WTC11 (cell line): ENCODE measurements at regions not wholly inside any gene's neighbourhood (a gene's known extent, or its start where the extent isn't known, plus 50 kb on each side); places are given as distances from the start of the nearest gene placed in this dataset.

Experiments used
- ATAC-seq: fragments of 200-7000 bp; cut with Tn5 transposase; 2 replicates; pipeline ENCODE4 v1.10.0; 2021; ENCODE audit warnings: mild to moderate bottlenecking, moderate library complexity
- CTCF ChIA-PET: fragments of 300-600 bp; sonication (Branson Sonifier 250); formaldehyde crosslinking; loops from one replicate; lab custom pipeline; 2021; ENCODE audit warnings: antibody characterized with exemption; lab: Charles Lee
- POLR2A ChIA-PET: fragments of 350-600 bp; sonication (Branson Sonifier 250); formaldehyde crosslinking; loops from one replicate; lab custom pipeline; 2021; ENCODE audit warnings: antibody characterized with exemption; lab: Charles Lee
- DNase-seq: peaks from one replicate; pipeline ENCODE4 v3.0.0; 2021; ENCODE audit warnings: low spot score
- H3K27ac Mint-ChIP-seq: 2 replicates; pipeline ENCODE4 v1.8.0; 2021; ENCODE audit warnings: mixed read lengths
- H3K27me3 Mint-ChIP-seq: 2 replicates; pipeline ENCODE4 v1.8.0; 2021; ENCODE audit warnings: low read depth, mild to moderate bottlenecking, moderate library complexity, mixed read lengths
- H3K36me3 Mint-ChIP-seq: 2 replicates; pipeline ENCODE4 v1.8.0; 2021; ENCODE audit warnings: mixed read lengths
- H3K4me1 Mint-ChIP-seq: 2 replicates; pipeline ENCODE4 v1.8.0; 2022; ENCODE audit warnings: mixed read lengths
- H3K4me3 Mint-ChIP-seq: 2 replicates; pipeline ENCODE4 v1.8.0; 2021; ENCODE audit warnings: mild to moderate bottlenecking, moderate library complexity, mixed read lengths
- H3K9me3 Mint-ChIP-seq: 2 replicates; pipeline ENCODE4 v1.8.0; 2021; ENCODE audit warnings: mixed read lengths
- ATF2 ChIP-seq: sonication (generic); formaldehyde crosslinking; IDR thresholded peaks from 2 replicates; pipeline ENCODE4 v1.8.1; 2022; ENCODE audit warnings: low read depth, missing genetic modification reagents, borderline replicate concordance
- CDX4 ChIP-seq: fragments of 250-450 bp; sonication (Bioruptor Pico); IDR thresholded peaks from 2 replicates; pipeline ENCODE4 v1.9.0; 2021; ENCODE audit warnings: moderate library complexity, mild to moderate bottlenecking, inconsistent platforms, borderline replicate concordance
- CREM ChIP-seq: sonication (generic); formaldehyde crosslinking; IDR thresholded peaks from 2 replicates; pipeline ENCODE4 v1.8.1; 2022; ENCODE audit warnings: mild to moderate bottlenecking, missing genetic modification reagents, moderate library complexity
- E2F1 ChIP-seq: sonication (generic); formaldehyde crosslinking; IDR thresholded peaks from 2 replicates; pipeline ENCODE4 v1.8.0; 2022; ENCODE audit warnings: mild to moderate bottlenecking, missing genetic modification reagents
- ERG ChIP-seq: fragments of 250-450 bp; sonication (Bioruptor Pico); IDR thresholded peaks from 2 replicates; pipeline ENCODE4 v1.8.0; 2021; ENCODE audit warnings: mild to moderate bottlenecking
- GABPB1 ChIP-seq: sonication (generic); formaldehyde crosslinking; IDR thresholded peaks from 2 replicates; pipeline ENCODE4 v1.8.1; 2023; ENCODE audit warnings: mild to moderate bottlenecking, missing genetic modification reagents
- IRF1 ChIP-seq: sonication (generic); formaldehyde crosslinking; IDR thresholded peaks from 2 replicates; pipeline ENCODE4 v1.8.0; 2023; ENCODE audit warnings: missing genetic modification reagents
- JAZF1 ChIP-seq: fragments of 250-450 bp; sonication (Bioruptor Pico); IDR thresholded peaks from 2 replicates; pipeline ENCODE4 v1.9.0; 2021; ENCODE audit warnings: moderate library complexity, mild to moderate bottlenecking, inconsistent platforms
- JUN ChIP-seq: sonication (generic); formaldehyde crosslinking; IDR thresholded peaks from 2 replicates; pipeline ENCODE4 v1.8.0; 2023; ENCODE audit warnings: mild to moderate bottlenecking, missing genetic modification reagents
- KAT7 ChIP-seq: sonication (generic); formaldehyde crosslinking; IDR thresholded peaks from 2 replicates; pipeline ENCODE4 v1.8.1; 2023; ENCODE audit warnings: missing genetic modification reagents, mild to moderate bottlenecking, borderline replicate concordance
- RORB ChIP-seq: fragments of 250-450 bp; sonication (Bioruptor Pico); IDR thresholded peaks from 2 replicates; pipeline ENCODE4 v1.9.0; 2021; ENCODE audit warnings: mild to moderate bottlenecking
- SMAD3 ChIP-seq: sonication (generic); formaldehyde crosslinking; IDR thresholded peaks from 2 replicates; pipeline ENCODE4 v1.8.0; 2022; ENCODE audit warnings: missing genetic modification reagents, mild to moderate bottlenecking, borderline replicate concordance
- ZNF121 ChIP-seq: sonication (generic); formaldehyde crosslinking; IDR thresholded peaks from 2 replicates; pipeline ENCODE4 v1.8.0; 2023; ENCODE audit warnings: missing genetic modification reagents
- TF ChIP-seq, protein P1 (sequence below): sonication (generic); formaldehyde crosslinking; IDR thresholded peaks from 2 replicates; pipeline ENCODE4 v1.8.0; 2023; ENCODE audit warnings: missing genetic modification reagents, mild to moderate bottlenecking, borderline replicate concordance

- Mint-ChIP-seq H3K27ac (no peak overlapping the region), H3K36me3 (peaks cover 3% of the 10 kb centered on the region; the same call in 1 of the 2 replicates), H3K4me3 (no peak overlapping the region), H3K27me3 (no peaks in the 10 kb centered on the region), H3K9me3 (peaks cover 7% of the 10 kb centered on the region; the same call in 1 of the 2 replicates), H3K4me1 (peaks cover 3% of the 10 kb centered on the region)
- ChIA-PET POLR2A (no interaction called here), CTCF (no interaction called here)
- TF ChIP-seq ATF2 = no peak
- no peak for TF ChIP-seq SMAD3
- no peak for TF ChIP-seq ERG (CRISPR knock-in tag)
- TF ChIP-seq E2F1 (CRISPR knock-in tag) = no peak
- TF ChIP-seq RORB (CRISPR knock-in tag) = no peak
- TF ChIP-seq IRF1 (CRISPR knock-in tag) = no peak
- TF ChIP-seq GABPB1 (CRISPR knock-in tag) = no peak
- TF ChIP-seq KAT7 (CRISPR knock-in tag) = no peak
- no peak for TF ChIP-seq CREM (CRISPR knock-in tag)
- ATAC-seq = no peak
- no peak for DNase-seq
Observed at GRCh38 chr9:28503573-28503972, 930.3 kb upstream of the C9orf72 start.

GRCh38 chr9:28518439-28518838 lies 945.2 kb upstream of the C9orf72 start:
- TF ChIP-seq JAZF1 (CRISPR knock-in tag) = no peak
- TF ChIP-seq JUN (CRISPR knock-in tag) = no peak
- TF ChIP-seq CDX4 (CRISPR knock-in tag) = no peak
- TF ChIP-seq, protein P1, sequence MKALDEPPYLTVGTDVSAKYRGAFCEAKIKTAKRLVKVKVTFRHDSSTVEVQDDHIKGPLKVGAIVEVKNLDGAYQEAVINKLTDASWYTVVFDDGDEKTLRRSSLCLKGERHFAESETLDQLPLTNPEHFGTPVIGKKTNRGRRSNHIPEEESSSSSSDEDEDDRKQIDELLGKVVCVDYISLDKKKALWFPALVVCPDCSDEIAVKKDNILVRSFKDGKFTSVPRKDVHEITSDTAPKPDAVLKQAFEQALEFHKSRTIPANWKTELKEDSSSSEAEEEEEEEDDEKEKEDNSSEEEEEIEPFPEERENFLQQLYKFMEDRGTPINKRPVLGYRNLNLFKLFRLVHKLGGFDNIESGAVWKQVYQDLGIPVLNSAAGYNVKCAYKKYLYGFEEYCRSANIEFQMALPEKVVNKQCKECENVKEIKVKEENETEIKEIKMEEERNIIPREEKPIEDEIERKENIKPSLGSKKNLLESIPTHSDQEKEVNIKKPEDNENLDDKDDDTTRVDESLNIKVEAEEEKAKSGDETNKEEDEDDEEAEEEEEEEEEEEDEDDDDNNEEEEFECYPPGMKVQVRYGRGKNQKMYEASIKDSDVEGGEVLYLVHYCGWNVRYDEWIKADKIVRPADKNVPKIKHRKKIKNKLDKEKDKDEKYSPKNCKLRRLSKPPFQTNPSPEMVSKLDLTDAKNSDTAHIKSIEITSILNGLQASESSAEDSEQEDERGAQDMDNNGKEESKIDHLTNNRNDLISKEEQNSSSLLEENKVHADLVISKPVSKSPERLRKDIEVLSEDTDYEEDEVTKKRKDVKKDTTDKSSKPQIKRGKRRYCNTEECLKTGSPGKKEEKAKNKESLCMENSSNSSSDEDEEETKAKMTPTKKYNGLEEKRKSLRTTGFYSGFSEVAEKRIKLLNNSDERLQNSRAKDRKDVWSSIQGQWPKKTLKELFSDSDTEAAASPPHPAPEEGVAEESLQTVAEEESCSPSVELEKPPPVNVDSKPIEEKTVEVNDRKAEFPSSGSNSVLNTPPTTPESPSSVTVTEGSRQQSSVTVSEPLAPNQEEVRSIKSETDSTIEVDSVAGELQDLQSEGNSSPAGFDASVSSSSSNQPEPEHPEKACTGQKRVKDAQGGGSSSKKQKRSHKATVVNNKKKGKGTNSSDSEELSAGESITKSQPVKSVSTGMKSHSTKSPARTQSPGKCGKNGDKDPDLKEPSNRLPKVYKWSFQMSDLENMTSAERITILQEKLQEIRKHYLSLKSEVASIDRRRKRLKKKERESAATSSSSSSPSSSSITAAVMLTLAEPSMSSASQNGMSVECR (CRISPR knock-in tag) = no peak
- TF ChIP-seq CREM (CRISPR knock-in tag) = no peak
- no peak for TF ChIP-seq ZNF121 (CRISPR knock-in tag)
- ChIA-PET CTCF (no interaction called here), POLR2A (no interaction called here)
- peaks cover 10% of the 10 kb centered on the region for H3K4me1 Mint-ChIP-seq
- no peak overlapping the region for H3K27ac Mint-ChIP-seq
- no peak for ATAC-seq
- H3K9me3 Mint-ChIP-seq = peaks cover 10% of the 10 kb centered on the region
- H3K27me3 Mint-ChIP-seq = no peaks in the 10 kb centered on the region
- no peak for DNase-seq
- no peak overlapping the region for H3K4me3 Mint-ChIP-seq
- H3K36me3 Mint-ChIP-seq = 0 out of 2 replicates have a peak, but pooled peaks cover 2% of the 10 kb centered on the region
